ENCODE measurements at regions not wholly inside any gene's neighbourhood (a gene's known extent, or its start where the extent isn't known, plus 50 kb on each side); places are given as distances from the start of the nearest gene placed in this dataset.

- ATAC-seq (replicated peaks in 1 of 2), result no peak
- Mint-ChIP-seq H3K27me3 (ENCODE audit: low read depth) (no peaks in the 10 kb centered on the region), H3K36me3 (ENCODE audit: insufficient read depth in 2 of 2) (peaks cover 2 to 4% of the 10 kb centered on the region in 2 donors), H3K9me3 (peaks cover 6 to 13% of the 10 kb centered on the region in 2 donors), H3K4me3 (no peak overlapping the region), H3K27ac (no peak overlapping the region), H3K4me1 (ENCODE audit: low read depth) (no peaks in the 10 kb centered on the region)
- DNase-seq, result no peak
Measured at GRCh38 chr5:19408149-19408548, 579.9 kb downstream of the CDH18 start.

DNA sequence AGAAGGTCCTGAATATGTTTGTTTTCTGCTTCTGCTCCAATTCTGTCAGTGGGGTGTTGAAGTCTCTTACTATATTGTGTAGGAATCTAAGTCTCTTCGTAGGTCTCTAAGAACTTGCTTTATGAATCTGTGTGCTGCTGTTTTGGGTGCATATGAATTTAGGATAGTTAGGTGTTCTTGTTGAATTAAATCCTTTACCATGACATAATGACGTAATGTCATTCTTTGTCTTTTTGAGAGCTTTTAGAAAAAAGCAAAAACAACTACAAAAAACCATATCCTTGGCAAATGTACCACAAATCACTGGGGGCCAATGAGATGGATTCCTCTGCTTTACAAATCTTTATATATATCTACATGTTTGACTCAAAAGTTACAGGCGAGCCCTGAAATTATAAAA lies 576.1 kb downstream of the CDH18 start:
- Mint-ChIP-seq H3K36me3 (ENCODE audit: insufficient read depth in 2 of 2) (peaks cover 3 to 4% of the 10 kb centered on the region in 2 donors), H3K27ac (no peak overlapping the region), H3K9me3 (peaks cover 11 to 22% of the 10 kb centered on the region in 2 donors), H3K27me3 (ENCODE audit: low read depth) (no peaks in the 10 kb centered on the region), H3K4me1 (ENCODE audit: low read depth) (no peaks in the 10 kb centered on the region), H3K4me3 (no peak overlapping the region)
- DNase-seq, result no peak
- no peak for ATAC-seq (replicated peaks in 1 of 2)

Data from activated T-cell treated with anti-CD3 and anti-CD28 coated beads, Interleukin-2, amount 50 U/mL, for 72 hours (primary cell).